ENCODE measurements at regions not wholly inside any gene's neighbourhood (a gene's known extent, or its start where the extent isn't known, plus 50 kb on each side); places are given as distances from the start of the nearest gene placed in this dataset.

DNA sequence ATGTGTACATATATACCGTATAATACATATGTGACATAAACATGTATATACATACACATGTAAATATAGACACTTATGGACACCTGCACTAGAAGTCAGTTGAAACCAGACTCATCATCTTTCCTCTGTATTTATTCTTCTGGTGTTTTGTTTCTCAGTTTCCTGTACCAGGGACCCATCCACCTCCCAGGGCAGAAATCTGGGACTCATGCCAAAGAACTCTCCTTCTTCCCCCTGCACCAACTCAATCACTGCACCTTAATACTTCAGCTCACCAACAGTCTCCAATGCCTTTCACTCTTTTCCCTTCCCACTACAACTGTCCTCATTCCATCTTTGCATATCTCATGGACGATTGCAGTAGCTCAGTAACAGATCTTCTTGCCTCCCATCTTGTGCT is 428.0 kb downstream of the FBXO15 start:
- TF ChIP-seq, protein P1, sequence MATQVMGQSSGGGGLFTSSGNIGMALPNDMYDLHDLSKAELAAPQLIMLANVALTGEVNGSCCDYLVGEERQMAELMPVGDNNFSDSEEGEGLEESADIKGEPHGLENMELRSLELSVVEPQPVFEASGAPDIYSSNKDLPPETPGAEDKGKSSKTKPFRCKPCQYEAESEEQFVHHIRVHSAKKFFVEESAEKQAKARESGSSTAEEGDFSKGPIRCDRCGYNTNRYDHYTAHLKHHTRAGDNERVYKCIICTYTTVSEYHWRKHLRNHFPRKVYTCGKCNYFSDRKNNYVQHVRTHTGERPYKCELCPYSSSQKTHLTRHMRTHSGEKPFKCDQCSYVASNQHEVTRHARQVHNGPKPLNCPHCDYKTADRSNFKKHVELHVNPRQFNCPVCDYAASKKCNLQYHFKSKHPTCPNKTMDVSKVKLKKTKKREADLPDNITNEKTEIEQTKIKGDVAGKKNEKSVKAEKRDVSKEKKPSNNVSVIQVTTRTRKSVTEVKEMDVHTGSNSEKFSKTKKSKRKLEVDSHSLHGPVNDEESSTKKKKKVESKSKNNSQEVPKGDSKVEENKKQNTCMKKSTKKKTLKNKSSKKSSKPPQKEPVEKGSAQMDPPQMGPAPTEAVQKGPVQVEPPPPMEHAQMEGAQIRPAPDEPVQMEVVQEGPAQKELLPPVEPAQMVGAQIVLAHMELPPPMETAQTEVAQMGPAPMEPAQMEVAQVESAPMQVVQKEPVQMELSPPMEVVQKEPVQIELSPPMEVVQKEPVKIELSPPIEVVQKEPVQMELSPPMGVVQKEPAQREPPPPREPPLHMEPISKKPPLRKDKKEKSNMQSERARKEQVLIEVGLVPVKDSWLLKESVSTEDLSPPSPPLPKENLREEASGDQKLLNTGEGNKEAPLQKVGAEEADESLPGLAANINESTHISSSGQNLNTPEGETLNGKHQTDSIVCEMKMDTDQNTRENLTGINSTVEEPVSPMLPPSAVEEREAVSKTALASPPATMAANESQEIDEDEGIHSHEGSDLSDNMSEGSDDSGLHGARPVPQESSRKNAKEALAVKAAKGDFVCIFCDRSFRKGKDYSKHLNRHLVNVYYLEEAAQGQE (IDR thresholded peaks at IDR 0.05; ENCODE audit: unreplicated experiment), result no peak
- no peak for TF ChIP-seq STAT1 (IDR thresholded peaks at IDR 0.05; ENCODE audit: unreplicated experiment)
- no peak for TF ChIP-seq ZNF331 (CRISPR knock-in tag; IDR thresholded peaks at IDR 0.05; ENCODE audit: low read depth)
- TF ChIP-seq NANOG (IDR thresholded peaks at IDR 0.05; ENCODE audit: borderline replicate concordance), result no peak
- TF ChIP-seq EZH2 (IDR thresholded peaks at IDR 0.05; ENCODE audit: low read depth, unreplicated experiment), result no peak
- TF ChIP-seq, protein P2, sequence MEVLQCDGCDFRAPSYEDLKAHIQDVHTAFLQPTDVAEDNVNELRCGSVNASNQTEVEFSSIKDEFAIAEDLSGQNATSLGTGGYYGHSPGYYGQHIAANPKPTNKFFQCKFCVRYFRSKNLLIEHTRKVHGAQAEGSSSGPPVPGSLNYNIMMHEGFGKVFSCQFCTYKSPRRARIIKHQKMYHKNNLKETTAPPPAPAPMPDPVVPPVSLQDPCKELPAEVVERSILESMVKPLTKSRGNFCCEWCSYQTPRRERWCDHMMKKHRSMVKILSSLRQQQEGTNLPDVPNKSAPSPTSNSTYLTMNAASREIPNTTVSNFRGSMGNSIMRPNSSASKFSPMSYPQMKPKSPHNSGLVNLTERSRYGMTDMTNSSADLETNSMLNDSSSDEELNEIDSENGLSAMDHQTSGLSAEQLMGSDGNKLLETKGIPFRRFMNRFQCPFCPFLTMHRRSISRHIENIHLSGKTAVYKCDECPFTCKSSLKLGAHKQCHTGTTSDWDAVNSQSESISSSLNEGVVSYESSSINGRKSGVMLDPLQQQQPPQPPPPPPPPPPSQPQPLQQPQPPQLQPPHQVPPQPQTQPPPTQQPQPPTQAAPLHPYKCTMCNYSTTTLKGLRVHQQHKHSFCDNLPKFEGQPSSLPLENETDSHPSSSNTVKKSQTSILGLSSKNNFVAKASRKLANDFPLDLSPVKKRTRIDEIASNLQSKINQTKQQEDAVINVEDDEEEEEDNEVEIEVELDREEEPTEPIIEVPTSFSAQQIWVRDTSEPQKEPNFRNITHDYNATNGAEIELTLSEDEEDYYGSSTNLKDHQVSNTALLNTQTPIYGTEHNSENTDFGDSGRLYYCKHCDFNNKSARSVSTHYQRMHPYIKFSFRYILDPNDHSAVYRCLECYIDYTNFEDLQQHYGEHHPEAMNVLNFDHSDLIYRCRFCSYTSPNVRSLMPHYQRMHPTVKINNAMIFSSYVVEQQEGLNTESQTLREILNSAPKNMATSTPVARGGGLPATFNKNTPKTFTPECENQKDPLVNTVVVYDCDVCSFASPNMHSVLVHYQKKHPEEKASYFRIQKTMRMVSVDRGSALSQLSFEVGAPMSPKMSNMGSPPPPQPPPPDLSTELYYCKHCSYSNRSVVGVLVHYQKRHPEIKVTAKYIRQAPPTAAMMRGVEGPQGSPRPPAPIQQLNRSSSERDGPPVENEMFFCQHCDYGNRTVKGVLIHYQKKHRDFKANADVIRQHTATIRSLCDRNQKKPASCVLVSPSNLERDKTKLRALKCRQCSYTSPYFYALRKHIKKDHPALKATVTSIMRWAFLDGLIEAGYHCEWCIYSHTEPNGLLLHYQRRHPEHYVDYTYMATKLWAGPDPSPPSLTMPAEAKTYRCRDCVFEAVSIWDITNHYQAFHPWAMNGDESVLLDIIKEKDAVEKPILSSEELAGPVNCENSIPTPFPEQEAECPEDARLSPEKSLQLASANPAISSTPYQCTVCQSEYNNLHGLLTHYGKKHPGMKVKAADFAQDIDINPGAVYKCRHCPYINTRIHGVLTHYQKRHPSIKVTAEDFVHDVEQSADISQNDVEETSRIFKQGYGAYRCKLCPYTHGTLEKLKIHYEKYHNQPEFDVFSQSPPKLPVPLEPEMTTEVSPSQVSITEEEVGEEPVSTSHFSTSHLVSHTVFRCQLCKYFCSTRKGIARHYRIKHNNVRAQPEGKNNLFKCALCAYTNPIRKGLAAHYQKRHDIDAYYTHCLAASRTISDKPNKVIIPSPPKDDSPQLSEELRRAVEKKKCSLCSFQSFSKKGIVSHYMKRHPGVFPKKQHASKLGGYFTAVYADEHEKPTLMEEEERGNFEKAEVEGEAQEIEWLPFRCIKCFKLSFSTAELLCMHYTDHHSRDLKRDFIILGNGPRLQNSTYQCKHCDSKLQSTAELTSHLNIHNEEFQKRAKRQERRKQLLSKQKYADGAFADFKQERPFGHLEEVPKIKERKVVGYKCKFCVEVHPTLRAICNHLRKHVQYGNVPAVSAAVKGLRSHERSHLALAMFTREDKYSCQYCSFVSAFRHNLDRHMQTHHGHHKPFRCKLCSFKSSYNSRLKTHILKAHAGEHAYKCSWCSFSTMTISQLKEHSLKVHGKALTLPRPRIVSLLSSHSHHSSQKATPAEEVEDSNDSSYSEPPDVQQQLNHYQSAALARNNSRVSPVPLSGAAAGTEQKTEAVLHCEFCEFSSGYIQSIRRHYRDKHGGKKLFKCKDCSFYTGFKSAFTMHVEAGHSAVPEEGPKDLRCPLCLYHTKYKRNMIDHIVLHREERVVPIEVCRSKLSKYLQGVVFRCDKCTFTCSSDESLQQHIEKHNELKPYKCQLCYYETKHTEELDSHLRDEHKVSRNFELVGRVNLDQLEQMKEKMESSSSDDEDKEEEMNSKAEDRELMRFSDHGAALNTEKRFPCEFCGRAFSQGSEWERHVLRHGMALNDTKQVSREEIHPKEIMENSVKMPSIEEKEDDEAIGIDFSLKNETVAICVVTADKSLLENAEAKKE (CRISPR knock-in tag; IDR thresholded peaks at IDR 0.05), result no peak
- TF ChIP-seq, protein P3, sequence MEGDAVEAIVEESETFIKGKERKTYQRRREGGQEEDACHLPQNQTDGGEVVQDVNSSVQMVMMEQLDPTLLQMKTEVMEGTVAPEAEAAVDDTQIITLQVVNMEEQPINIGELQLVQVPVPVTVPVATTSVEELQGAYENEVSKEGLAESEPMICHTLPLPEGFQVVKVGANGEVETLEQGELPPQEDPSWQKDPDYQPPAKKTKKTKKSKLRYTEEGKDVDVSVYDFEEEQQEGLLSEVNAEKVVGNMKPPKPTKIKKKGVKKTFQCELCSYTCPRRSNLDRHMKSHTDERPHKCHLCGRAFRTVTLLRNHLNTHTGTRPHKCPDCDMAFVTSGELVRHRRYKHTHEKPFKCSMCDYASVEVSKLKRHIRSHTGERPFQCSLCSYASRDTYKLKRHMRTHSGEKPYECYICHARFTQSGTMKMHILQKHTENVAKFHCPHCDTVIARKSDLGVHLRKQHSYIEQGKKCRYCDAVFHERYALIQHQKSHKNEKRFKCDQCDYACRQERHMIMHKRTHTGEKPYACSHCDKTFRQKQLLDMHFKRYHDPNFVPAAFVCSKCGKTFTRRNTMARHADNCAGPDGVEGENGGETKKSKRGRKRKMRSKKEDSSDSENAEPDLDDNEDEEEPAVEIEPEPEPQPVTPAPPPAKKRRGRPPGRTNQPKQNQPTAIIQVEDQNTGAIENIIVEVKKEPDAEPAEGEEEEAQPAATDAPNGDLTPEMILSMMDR (conservative IDR thresholded peaks at IDR 0.05; ENCODE audit: low read depth in 2 of 2), result no peak
- TF ChIP-seq CREB1 (CRISPR knock-in tag; IDR thresholded peaks at IDR 0.05; ENCODE audit: low read depth), result no peak
- no peak for TF ChIP-seq JUNB (IDR thresholded peaks at IDR 0.05; ENCODE audit: unreplicated experiment)
- no peak for TF ChIP-seq POLR2AphosphoS5 (IDR thresholded peaks at IDR 0.05; ENCODE audit: low read depth)
- TF ChIP-seq EZH2phosphoT487 (IDR thresholded peaks at IDR 0.05; ENCODE audit: unreplicated experiment), result no peak
- TF ChIP-seq ZNF114 (CRISPR knock-in tag; IDR thresholded peaks at IDR 0.05), result no peak
- ATAC-seq (no peak), DNase-seq (ENCODE audit: low spot score) (no peak)
- Histone ChIP-seq H3K36me3 (ENCODE audit: insufficient read depth) (no peaks in the 10 kb centered on the region), H3K4me3 (no peak overlapping the region), H3F3A (replicated peaks; ENCODE audit: low read depth) (no peaks in the 10 kb centered on the region), H3K9me2 (ENCODE audit: insufficient read depth) (no peaks in the 10 kb centered on the region; the same call in 1 of the 2 replicates), H3K79me2 (replicated peaks; ENCODE audit: insufficient read depth) (no peaks in the 10 kb centered on the region), H3K4me2 (no peak overlapping the region), H3K4me1 (ENCODE audit: insufficient read depth) (no peaks in the 10 kb centered on the region), H3K27me3 (ENCODE audit: insufficient read depth) (no peaks in the 10 kb centered on the region), H2AFZ (no peak overlapping the region), H3K27ac (ENCODE audit: low read depth) (no peak overlapping the region), H4K20me1 (replicated peaks; ENCODE audit: insufficient read depth) (no peaks in the 10 kb centered on the region)
- no peak overlapping the region for H3K27ac Mint-ChIP-seq
- no peaks in the 10 kb centered on the region for H3K4me1 Mint-ChIP-seq
- peaks cover 4% of the 10 kb centered on the region for H3K27me3 Mint-ChIP-seq (ENCODE audit: insufficient read depth, low read depth, poor library complexity)
- no peaks in the 10 kb centered on the region for H3K9me3 Mint-ChIP-seq
- H3K36me3 Mint-ChIP-seq (ENCODE audit: low read depth), result no peaks in the 10 kb centered on the region
- no peak overlapping the region for H3K4me3 Mint-ChIP-seq

Data from GM23338 (cell line).